ENCODE measurements at regions not wholly inside any gene's neighbourhood (a gene's known extent, or its start where the extent isn't known, plus 50 kb on each side); places are given as distances from the start of the nearest gene placed in this dataset.

DNA sequence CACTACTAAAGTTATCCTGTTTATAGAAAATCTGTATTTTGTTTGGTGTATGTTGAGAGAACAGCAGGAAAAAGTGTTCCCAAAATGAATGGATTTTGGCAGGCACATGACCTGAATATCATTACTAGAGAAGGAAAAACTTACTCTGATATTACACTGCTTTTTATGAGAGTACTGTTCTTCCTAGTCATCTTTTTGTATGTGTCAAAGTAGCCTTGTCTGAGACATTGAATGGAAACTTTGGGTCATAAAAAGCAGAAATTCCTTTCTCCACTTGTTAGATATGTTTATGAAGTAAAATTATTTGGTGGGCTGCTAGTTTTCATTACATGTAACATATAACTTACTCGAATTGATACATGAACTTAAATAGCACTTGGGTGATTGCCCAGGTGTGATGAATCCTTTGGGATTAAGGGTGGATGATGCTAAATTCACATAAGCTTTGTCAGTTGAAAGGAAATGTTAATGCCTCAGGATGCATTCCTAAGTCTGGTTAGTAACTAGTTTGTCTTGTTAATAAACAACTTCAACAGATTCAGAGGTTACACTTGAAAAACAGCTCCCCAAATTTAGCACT, 206.7 kb downstream of the CENPW start (continued):
- no peak for TF ChIP-seq IRF5 (IDR thresholded peaks at IDR 0.05; ENCODE audit: borderline replicate concordance)
- TF ChIP-seq MTA2 (IDR thresholded peaks at IDR 0.05; ENCODE audit: low read depth), result no peak
- TF ChIP-seq, protein P1, sequence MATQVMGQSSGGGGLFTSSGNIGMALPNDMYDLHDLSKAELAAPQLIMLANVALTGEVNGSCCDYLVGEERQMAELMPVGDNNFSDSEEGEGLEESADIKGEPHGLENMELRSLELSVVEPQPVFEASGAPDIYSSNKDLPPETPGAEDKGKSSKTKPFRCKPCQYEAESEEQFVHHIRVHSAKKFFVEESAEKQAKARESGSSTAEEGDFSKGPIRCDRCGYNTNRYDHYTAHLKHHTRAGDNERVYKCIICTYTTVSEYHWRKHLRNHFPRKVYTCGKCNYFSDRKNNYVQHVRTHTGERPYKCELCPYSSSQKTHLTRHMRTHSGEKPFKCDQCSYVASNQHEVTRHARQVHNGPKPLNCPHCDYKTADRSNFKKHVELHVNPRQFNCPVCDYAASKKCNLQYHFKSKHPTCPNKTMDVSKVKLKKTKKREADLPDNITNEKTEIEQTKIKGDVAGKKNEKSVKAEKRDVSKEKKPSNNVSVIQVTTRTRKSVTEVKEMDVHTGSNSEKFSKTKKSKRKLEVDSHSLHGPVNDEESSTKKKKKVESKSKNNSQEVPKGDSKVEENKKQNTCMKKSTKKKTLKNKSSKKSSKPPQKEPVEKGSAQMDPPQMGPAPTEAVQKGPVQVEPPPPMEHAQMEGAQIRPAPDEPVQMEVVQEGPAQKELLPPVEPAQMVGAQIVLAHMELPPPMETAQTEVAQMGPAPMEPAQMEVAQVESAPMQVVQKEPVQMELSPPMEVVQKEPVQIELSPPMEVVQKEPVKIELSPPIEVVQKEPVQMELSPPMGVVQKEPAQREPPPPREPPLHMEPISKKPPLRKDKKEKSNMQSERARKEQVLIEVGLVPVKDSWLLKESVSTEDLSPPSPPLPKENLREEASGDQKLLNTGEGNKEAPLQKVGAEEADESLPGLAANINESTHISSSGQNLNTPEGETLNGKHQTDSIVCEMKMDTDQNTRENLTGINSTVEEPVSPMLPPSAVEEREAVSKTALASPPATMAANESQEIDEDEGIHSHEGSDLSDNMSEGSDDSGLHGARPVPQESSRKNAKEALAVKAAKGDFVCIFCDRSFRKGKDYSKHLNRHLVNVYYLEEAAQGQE (IDR thresholded peaks at IDR 0.05; ENCODE audit: low read depth, low read length), result no peak

DNA sequence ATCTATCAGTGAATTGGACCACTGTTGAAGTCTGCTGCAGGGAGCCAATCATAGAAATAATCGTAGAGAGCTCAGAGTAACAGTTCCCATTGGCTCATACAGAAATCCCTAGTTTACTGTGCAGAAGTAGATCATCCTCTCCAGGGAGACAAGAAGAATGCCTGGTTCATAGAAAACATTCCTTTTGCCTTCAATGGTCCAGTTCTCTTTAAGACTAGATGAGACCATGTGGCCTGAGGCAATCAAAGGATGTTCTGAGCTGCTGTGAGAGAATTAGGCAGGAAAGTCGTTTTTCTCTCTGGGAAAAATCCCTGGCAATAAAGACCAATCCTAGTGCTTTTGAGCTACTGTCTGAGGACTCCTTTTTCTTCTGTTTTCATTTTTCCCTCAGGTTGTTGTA, 208.4 kb downstream of the CENPW start:
- CTCF ChIA-PET, result no interaction called here
- TF ChIP-seq IKZF2 (IDR thresholded peaks at IDR 0.05) (no peak), TBL1XR1 (IDR thresholded peaks at IDR 0.05; ENCODE audit: low read depth, low read length) (no peak), RB1 (IDR thresholded peaks at IDR 0.05; ENCODE audit: borderline replicate concordance) (no peak), ZNF24 (IDR thresholded peaks at IDR 0.05) (no peak), FOXM1 (IDR thresholded peaks at IDR 0.05; ENCODE audit: low read depth, low read length) (no peak), NFXL1 (IDR thresholded peaks at IDR 0.05; ENCODE audit: borderline replicate concordance) (no peak)
- TF ChIP-seq, protein P2, sequence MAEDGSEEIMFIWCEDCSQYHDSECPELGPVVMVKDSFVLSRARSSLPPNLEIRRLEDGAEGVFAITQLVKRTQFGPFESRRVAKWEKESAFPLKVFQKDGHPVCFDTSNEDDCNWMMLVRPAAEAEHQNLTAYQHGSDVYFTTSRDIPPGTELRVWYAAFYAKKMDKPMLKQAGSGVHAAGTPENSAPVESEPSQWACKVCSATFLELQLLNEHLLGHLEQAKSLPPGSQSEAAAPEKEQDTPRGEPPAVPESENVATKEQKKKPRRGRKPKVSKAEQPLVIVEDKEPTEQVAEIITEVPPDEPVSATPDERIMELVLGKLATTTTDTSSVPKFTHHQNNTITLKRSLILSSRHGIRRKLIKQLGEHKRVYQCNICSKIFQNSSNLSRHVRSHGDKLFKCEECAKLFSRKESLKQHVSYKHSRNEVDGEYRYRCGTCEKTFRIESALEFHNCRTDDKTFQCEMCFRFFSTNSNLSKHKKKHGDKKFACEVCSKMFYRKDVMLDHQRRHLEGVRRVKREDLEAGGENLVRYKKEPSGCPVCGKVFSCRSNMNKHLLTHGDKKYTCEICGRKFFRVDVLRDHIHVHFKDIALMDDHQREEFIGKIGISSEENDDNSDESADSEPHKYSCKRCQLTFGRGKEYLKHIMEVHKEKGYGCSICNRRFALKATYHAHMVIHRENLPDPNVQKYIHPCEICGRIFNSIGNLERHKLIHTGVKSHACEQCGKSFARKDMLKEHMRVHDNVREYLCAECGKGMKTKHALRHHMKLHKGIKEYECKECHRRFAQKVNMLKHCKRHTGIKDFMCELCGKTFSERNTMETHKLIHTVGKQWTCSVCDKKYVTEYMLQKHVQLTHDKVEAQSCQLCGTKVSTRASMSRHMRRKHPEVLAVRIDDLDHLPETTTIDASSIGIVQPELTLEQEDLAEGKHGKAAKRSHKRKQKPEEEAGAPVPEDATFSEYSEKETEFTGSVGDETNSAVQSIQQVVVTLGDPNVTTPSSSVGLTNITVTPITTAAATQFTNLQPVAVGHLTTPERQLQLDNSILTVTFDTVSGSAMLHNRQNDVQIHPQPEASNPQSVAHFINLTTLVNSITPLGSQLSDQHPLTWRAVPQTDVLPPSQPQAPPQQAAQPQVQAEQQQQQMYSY (CRISPR knock-in tag; IDR thresholded peaks at IDR 0.05), result no peak
- TF ChIP-seq, protein P3, sequence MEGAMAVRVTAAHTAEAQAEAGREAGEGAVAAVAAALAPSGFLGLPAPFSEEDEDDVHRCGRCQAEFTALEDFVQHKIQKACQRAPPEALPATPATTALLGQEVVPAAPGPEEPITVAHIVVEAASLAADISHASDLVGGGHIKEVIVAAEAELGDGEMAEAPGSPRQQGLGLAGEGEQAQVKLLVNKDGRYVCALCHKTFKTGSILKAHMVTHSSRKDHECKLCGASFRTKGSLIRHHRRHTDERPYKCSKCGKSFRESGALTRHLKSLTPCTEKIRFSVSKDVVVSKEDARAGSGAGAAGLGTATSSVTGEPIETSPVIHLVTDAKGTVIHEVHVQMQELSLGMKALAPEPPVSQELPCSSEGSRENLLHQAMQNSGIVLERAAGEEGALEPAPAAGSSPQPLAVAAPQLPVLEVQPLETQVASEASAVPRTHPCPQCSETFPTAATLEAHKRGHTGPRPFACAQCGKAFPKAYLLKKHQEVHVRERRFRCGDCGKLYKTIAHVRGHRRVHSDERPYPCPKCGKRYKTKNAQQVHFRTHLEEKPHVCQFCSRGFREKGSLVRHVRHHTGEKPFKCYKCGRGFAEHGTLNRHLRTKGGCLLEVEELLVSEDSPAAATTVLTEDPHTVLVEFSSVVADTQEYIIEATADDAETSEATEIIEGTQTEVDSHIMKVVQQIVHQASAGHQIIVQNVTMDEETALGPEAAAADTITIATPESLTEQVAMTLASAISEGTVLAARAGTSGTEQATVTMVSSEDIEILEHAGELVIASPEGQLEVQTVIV (IDR thresholded peaks at IDR 0.05; ENCODE audit: borderline replicate concordance, partially characterized antibody), result no peak

More for the DNA sequence above, 208.4 kb downstream of the CENPW start:
- in situ Hi-C loops (cut with MboI) (no loop called here), intact Hi-C loops (cut with micrococcal nuclease; ENCODE audit: unreplicated experiment) (no loop called here)
- no peak for DNase-seq (ENCODE audit: low read depth, low spot score)
- ATAC-seq, result no peak
- Histone ChIP-seq H3K4me1 (ENCODE audit: control insufficient read depth, insufficient read depth, low read length) (no peaks in the 10 kb centered on the region), H3K36me3 (ENCODE audit: control insufficient read depth in 2 of 2, insufficient read depth in 2 of 2, low read length in 1 of 2) (no peaks in the 10 kb centered on the region), H3K9me3 (replicated peaks; ENCODE audit: control insufficient read depth, insufficient read depth, low read length) (no peaks in the 10 kb centered on the region), H3K4me3 (no peak overlapping the region), H3K4me2 (ENCODE audit: control insufficient read depth, insufficient read depth) (no peak overlapping the region), H2AFZ (ENCODE audit: control insufficient read depth, low read depth, low read length) (no peak overlapping the region), H4K20me1 (ENCODE audit: control insufficient read depth, insufficient read depth) (no peaks in the 10 kb centered on the region), H3K27ac (ENCODE audit: control insufficient read depth, insufficient read depth) (no peak overlapping the region), H3K79me2 (ENCODE audit: control insufficient read depth, insufficient read depth, low read length) (no peaks in the 10 kb centered on the region), H3K9ac (ENCODE audit: control insufficient read depth, insufficient read depth, low read length) (no peak overlapping the region), H3K27me3 (replicated peaks in 1 of 2; ENCODE audit: control insufficient read depth in 2 of 2, insufficient read depth in 2 of 2, low read length in 1 of 2) (no peaks in the 10 kb centered on the region)
- SMC1A ChIA-PET (ENCODE audit: uncharacterized antibody, unreplicated experiment), result interaction anchor here (1.1 to 1.3 kb wide), 2 partner anchors 8 to 14 kb away, joined by 3 read pairs; no protein-coding TSS in a partner anchor
- POLR2A ChIA-PET, result no interaction called here
- no peak for FAIRE-seq
- no TSS peak for BruUV-seq (replicated peaks)
- RAD21 ChIA-PET (ENCODE audit: unreplicated experiment), result no interaction called here
- WGBS (ENCODE audit: insufficient coverage, insufficient replicate concordance, low lambda C conversion rate, missing lambda C conversion rate), result 0% methylated on average over 2 of the region's 2 CpGs

Data from GM12878 (cell line).